Right renal cortex interstitium (tissue), 3 donors: ENCODE measurements at regions not wholly inside any gene's neighbourhood (a gene's known extent, or its start where the extent isn't known, plus 50 kb on each side); places are given as distances from the start of the nearest gene placed in this dataset.

Experiments used
- DNase-seq, 3 donors: peaks; one replicate each; pipeline ENCODE4 v3.0.0-alpha.2; 2013; ENCODE audit warnings: low read depth in 3 of 3, low spot score in 2 of 3

GRCh38 chr7:156117542-156118247 is 305.4 kb upstream of the SHH start:
- no peak for DNase-seq

- DNase-seq: no peak
These were observed 304.4 kb upstream of the SHH start for GRCh38 chr7:156116514-156117215.

GRCh38 chr7:156115582-156115981 is 303.3 kb upstream of the SHH start:
- no peak for DNase-seq

GRCh38 chr7:156113731-156114130 is 301.5 kb upstream of the SHH start:
- no peak for DNase-seq

- DNase-seq: no peak
These were observed 297.7 kb upstream of the SHH start for GRCh38 chr7:156109988-156110387.

GRCh38 chr7:156109076-156109475 is 296.8 kb upstream of the SHH start:
- no peak for DNase-seq

GRCh38 chr7:156107957-156108356 is 295.7 kb upstream of the SHH start:
- DNase-seq: no peak

GRCh38 chr7:156106107-156106426 is 293.8 kb upstream of the SHH start:
- no peak for DNase-seq

GRCh38 chr7:156105337-156106106 is 293.3 kb upstream of the SHH start:
- DNase-seq: no peak

- DNase-seq: no peak
These were observed 292.5 kb upstream of the SHH start for GRCh38 chr7:156104501-156105336.

- DNase-seq: no peak
These were observed 290.0 kb upstream of the SHH start for GRCh38 chr7:156102267-156102666.

- DNase-seq: no peak
These were observed 289.1 kb upstream of the SHH start for GRCh38 chr7:156101355-156101754.

GRCh38 chr7:156100086-156100485 is 287.8 kb upstream of the SHH start:
- no peak for DNase-seq

- no peak for DNase-seq
These were observed 286.8 kb upstream of the SHH start for GRCh38 chr7:156099085-156099484.

GRCh38 chr7:156096771-156097538 is 284.7 kb upstream of the SHH start:
- DNase-seq: peak in 2 of 3 donors; percentile 12 to 32

GRCh38 chr7:156095908-156096539 is 283.8 kb upstream of the SHH start:
- no peak for DNase-seq

- no peak for DNase-seq
These were observed 282.3 kb upstream of the SHH start for GRCh38 chr7:156094350-156095146.

- DNase-seq: no peak
These were observed 280.0 kb upstream of the SHH start for GRCh38 chr7:156092307-156092706.

- no peak for DNase-seq
These were observed 279.3 kb upstream of the SHH start for GRCh38 chr7:156091519-156092080.
